ENCODE measurements at regions not wholly inside any gene's neighbourhood (a gene's known extent, or its start where the extent isn't known, plus 50 kb on each side); places are given as distances from the start of the nearest gene placed in this dataset.

GRCh38 chr14:43360239-43360638 lies 1146.8 kb downstream of the FSCB start:
- ATAC-seq (no peak), DNase-seq (no peak)
- no TSS peak for BruUV-seq (replicated peaks)
- Histone ChIP-seq H3K4me3 (ENCODE audit: low read length) (no peak overlapping the region), H3K79me2 (ENCODE audit: low read length) (no peaks in the 10 kb centered on the region), H3K9me2 (replicated peaks; ENCODE audit: low read length) (no peaks in the 10 kb centered on the region), H3K27ac (ENCODE audit: low read length) (no peak overlapping the region), H3K9me3 (ENCODE audit: low read length) (no peaks in the 10 kb centered on the region), H2AFZ (ENCODE audit: low read length) (no peak overlapping the region), H3K27me3 (ENCODE audit: low read length) (no peaks in the 10 kb centered on the region), H3F3A (ENCODE audit: low read length, unreplicated experiment) (no peaks in the 10 kb centered on the region), H4K20me1 (ENCODE audit: low read length) (no peaks in the 10 kb centered on the region), H3K36me3 (ENCODE audit: low read depth, low read length) (no peaks in the 10 kb centered on the region), H3K4me1 (ENCODE audit: insufficient read depth, low read length) (no peaks in the 10 kb centered on the region), H3K4me2 (ENCODE audit: low read length) (no peak overlapping the region), H3K9ac (ENCODE audit: low read length) (no peak overlapping the region)
- ChIA-PET POLR2A (ENCODE audit: unreplicated experiment) (no interaction called here), CTCF (no interaction called here)
- TF ChIP-seq EZH2 (IDR thresholded peaks at IDR 0.05; ENCODE audit: low read length, unreplicated experiment) (no peak), EZH2phosphoT487 (IDR thresholded peaks at IDR 0.05; ENCODE audit: borderline replicate concordance, low read length) (no peak), CTCF (conservative IDR thresholded peaks at IDR 0.05; ENCODE audit: low read depth, low read length) (no peak)
- intact Hi-C loops (cut with micrococcal nuclease): loop anchor here (2.0 kb wide), 1 partner anchor 27 kb away; no protein-coding TSS in a partner anchor

- H3K4me3 ChIP-seq (ENCODE audit: low read length): no peak overlapping the region
- ATAC-seq: 0 out of 2 replicates have a peak, but pooled peaks have one; percentile 13
- no TSS peak for BruUV-seq (replicated peaks)
- no peaks in the 10 kb centered on the region for H3K9me2 ChIP-seq (replicated peaks; ENCODE audit: low read length)
- no peaks in the 10 kb centered on the region for H3K36me3 ChIP-seq (ENCODE audit: low read depth, low read length)
- no peaks in the 10 kb centered on the region for H3K4me1 ChIP-seq (ENCODE audit: insufficient read depth, low read length)
- no peak for TF ChIP-seq EZH2 (IDR thresholded peaks at IDR 0.05; ENCODE audit: low read length, unreplicated experiment)
- ChIA-PET CTCF (no interaction called here), POLR2A (ENCODE audit: unreplicated experiment) (no interaction called here)
- no peaks in the 10 kb centered on the region for H4K20me1 ChIP-seq (ENCODE audit: low read length)
- H2AFZ ChIP-seq (ENCODE audit: low read length): no peak overlapping the region
- no peaks in the 10 kb centered on the region for H3K27me3 ChIP-seq (ENCODE audit: low read length)
- no peak overlapping the region for H3K27ac ChIP-seq (ENCODE audit: low read length)
- no peak for DNase-seq
- no peaks in the 10 kb centered on the region for H3K79me2 ChIP-seq (ENCODE audit: low read length)
- intact Hi-C loops (cut with micrococcal nuclease): no loop called here
- H3K4me2 ChIP-seq (ENCODE audit: low read length): no peak overlapping the region
- H3K9ac ChIP-seq (ENCODE audit: low read length): no peak overlapping the region
- H3K9me3 ChIP-seq (ENCODE audit: low read length): no peaks in the 10 kb centered on the region
- H3F3A ChIP-seq (ENCODE audit: low read length, unreplicated experiment): no peaks in the 10 kb centered on the region
Observed at GRCh38 chr14:43359317-43359716, 1147.8 kb downstream of the FSCB start.

GRCh38 chr14:43356979-43357545 lies 1150.0 kb downstream of the FSCB start:
- H4K20me1 ChIP-seq (ENCODE audit: low read length): no peaks in the 10 kb centered on the region
- no peaks in the 10 kb centered on the region for H3K36me3 ChIP-seq (ENCODE audit: low read depth, low read length)
- DNase-seq: no peak
- no peak overlapping the region for H3K4me2 ChIP-seq (ENCODE audit: low read length)
- H3K4me1 ChIP-seq (ENCODE audit: insufficient read depth, low read length): no peaks in the 10 kb centered on the region
- TF ChIP-seq EZH2 (IDR thresholded peaks at IDR 0.05; ENCODE audit: low read length, unreplicated experiment) (no peak), CTCF (conservative IDR thresholded peaks at IDR 0.05; ENCODE audit: low read depth, low read length) (no peak), EZH2phosphoT487 (IDR thresholded peaks at IDR 0.05; ENCODE audit: borderline replicate concordance, low read length) (no peak)
- H3K9me3 ChIP-seq (ENCODE audit: low read length): no peaks in the 10 kb centered on the region
- BruUV-seq (replicated peaks): no TSS peak
- no peaks in the 10 kb centered on the region for H3F3A ChIP-seq (ENCODE audit: low read length, unreplicated experiment)
- H3K27ac ChIP-seq (ENCODE audit: low read length): no peak overlapping the region
- H3K27me3 ChIP-seq (ENCODE audit: low read length): no peaks in the 10 kb centered on the region
- no peak overlapping the region for H3K4me3 ChIP-seq (ENCODE audit: low read length)
- ATAC-seq: peak; percentile 56; the same call in 1 of the 2 replicates
- POLR2A ChIA-PET (ENCODE audit: unreplicated experiment): no interaction called here
- intact Hi-C loops (cut with micrococcal nuclease): no loop called here
- H3K79me2 ChIP-seq (ENCODE audit: low read length): no peaks in the 10 kb centered on the region
- CTCF ChIA-PET: no interaction called here
- H3K9me2 ChIP-seq (replicated peaks; ENCODE audit: low read length): no peaks in the 10 kb centered on the region
- H2AFZ ChIP-seq (ENCODE audit: low read length): no peak overlapping the region
- H3K9ac ChIP-seq (ENCODE audit: low read length): no peak overlapping the region

All from PC-3 (cell line).